Head of caudate nucleus (tissue), 42 donors: ENCODE measurements at regions not wholly inside any gene's neighbourhood (a gene's known extent, or its start where the extent isn't known, plus 50 kb on each side); places are given as distances from the start of the nearest gene placed in this dataset.
"Not testable (repeated sequence)": the region's sequence is repeated elsewhere in the genome, so short reads cannot be mapped to it uniquely, and the experiment has no call there.

Source experiments
- DNase-seq, 42 donors: peaks; one replicate each; pipeline versions ENCODE4 v3.0.0 to v3.0.0-alpha.2; 2020 to 2021; ENCODE audit warnings: mixed read lengths in 7 of 42
- intact Hi-C: fragments of 100-400 bp; cut with DNase I; formaldehyde crosslinking; loops from one replicate; pipeline ENCODE4 v1.15.0; 2022

DNA sequence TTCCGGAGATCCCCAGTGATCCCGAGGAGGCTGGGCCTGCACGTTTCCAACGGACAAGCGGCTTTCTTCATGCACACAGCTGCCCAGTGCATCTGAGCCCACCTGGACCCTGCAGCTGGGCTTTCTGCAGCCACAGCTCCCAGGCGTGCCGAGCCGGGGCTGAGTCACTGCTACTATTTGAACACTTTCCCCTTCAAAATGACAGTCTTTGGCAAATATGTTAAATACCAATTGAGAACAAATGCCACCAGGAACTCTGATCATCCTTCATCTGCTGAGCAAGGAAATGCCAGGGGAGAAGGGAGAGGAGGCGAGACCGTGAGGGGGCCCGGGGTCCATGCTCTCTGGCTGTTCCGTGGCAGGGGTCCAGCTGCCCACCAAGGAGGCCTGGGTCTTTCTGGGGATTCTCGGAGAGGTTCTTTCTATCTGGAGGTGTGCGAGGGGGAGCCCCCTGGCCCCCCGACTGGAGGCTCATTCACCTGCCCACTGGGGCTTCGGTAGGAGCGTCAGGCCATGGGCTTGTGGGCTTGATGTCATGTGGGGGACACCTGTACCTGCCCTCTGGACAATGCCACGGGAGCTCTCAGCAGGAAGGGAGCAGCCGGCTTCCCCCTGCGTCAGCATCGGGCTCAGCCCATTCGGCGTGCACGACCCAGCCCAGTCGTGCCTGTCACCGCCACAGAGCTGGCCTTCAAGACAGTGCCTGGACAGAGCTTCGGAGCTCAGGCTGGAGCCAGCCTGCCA is 159.6 kb downstream of the CTTN start:
- peak in 1 of 42 donors; percentile 29 for DNase-seq
- intact Hi-C loops = no loop called here

DNA sequence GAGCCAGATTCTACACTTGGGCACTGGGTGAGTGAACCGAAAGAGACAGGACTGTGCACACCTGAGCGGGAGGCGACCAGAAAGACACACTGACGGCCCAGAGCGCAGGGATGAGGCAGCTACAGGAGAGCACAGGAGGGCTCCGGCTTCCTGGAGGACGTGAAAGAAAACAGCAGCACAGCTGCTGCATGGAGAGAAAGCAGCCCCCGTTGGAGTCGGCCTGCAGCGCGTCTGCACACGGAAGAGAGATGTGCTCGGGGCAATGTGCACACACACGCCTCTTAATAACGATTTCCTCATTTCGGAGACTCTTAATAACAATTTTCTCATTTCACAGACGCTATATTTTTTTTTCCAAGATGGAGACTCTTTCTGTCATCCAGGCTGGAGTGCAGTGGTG is 160.4 kb downstream of the CTTN start:
- intact Hi-C loops = no loop called here
- no peak for DNase-seq

DNA sequence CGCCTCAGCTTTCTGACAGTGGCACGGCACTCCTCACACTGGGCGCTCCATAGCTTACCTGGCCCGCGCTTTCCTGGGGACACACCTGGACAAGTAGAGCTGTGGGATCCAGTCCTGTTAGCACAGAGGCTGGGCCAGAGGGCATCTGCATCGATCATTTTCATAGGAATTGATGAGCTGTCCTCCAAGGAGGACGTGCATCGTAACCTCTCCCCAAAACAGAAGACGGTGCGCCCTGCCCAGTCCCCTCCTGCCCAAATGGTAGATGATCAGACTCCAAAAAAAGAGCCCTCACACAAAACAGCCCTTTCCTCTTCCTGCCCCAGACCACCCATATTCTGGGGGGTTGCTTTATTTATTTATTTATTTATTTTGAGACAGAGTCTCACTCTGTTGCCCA is 161.2 kb downstream of the CTTN start:
- DNase-seq = no peak
- intact Hi-C loops = no loop called here

DNA sequence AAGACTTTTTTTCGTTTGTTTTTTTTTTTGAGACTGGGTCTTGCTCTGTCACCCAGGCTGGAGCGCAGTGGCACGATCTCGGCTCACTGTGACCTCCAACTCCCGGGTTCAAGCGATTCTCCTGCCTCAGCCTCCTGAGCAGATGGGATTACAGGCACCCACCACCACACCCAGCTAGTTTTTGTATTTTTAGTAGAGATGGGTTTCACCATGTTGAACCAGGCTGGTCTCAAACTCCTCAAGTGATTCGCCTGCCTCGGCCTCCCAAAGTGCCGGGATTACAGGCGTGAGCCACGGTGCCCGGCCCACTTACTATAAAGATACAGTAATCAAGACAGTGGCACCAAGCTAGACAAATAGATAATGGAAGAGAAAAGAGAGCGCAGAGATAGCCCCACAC is 162.3 kb downstream of the CTTN start:
- intact Hi-C loops, DNase-seq: not testable (repeated sequence)

DNA sequence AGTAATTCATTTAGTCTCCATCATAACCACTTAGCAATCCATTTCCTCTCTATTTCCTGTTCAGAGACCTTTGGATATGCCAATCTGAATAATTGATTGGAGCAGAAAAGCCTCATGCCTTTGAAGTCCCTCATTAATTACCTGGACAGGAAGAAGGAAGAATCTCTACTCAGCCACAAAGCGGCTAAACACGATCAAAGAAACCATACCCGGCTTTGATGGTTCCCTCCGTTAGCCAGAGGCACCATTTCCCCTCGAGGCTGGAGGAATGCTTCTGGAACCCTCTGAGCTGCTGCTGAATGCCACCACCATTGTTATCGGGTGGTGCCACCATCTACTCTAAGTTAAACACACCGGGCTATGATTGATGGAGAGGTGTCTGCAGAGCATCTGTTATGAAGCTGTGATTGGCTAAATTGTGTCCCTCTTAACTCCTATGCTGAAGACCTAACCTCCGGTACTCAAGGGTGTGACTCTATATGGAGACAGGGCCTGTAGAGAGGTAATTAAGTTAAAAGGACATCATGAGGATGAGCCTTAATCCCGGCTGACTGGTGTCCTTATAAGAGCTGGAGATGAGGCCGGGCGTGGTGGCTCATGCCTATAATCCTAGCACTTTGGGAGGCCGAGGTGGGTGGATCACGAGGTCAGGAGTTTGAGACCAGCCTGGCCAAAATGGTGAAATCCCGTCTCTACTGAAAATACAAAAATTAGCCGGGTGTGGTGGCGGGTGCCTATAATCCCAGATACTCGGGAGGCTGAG is 168.6 kb downstream of the CTTN start:
- intact Hi-C loops = no loop called here
- DNase-seq = no peak

DNA sequence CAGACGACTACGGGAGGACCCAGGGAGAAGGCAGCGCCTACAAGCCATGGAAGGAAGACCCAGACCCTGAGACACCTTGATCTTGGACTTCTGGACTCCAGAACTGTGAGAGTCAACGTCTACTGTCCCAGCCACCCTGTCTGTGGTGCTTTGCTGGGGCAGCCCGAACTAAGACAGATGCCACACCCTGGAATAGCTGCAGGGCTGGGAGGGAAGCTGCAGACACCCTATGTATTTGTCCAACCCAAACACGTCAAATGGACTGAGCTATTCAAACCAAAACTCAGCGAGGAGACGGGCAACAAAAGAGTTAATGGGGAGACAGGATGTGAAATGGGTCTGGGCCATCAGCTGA is 169.3 kb downstream of the CTTN start:
- no peak for DNase-seq
- intact Hi-C loops = no loop called here

DNA sequence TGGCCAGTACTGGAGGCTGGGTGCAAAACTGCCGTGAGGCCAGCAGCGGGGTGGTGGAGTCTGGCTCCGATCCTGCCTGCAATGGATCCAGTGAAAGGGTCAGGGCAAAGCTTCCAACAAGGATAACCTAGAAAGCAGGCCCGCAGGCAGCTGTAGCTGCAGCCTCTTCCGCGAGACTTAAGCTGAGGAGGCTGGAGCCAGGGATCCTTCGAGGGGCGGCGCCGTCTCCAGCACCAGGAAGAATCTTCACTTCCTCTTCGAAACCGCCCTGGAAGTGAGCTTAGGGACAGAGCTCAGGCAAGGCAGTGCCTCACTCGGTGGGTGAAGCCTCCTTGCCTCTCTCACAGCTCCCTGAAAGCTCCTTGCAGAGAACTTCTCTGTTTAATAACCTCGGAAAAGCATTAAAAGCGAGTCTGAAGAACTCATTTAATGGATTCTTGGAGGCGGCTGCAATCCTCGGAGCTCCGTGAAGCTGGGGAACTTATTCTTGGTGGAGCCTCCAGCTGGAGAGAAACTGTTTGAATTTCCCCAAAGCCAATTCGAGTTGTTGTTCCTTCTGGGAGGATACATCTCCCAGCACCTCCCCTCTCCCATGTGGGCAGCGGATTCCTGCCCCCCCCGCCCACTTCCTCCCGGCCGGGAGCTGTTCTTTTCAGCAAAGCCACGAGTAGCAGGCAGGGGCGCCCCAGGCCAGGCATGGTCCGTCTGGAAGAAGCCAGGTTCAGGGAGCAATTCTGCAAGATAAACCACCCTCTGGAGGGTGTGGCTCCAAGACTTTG is 169.9 kb downstream of the CTTN start:
- DNase-seq = peak in 39 of 42 donors; percentile 17 to 74 (median 43)
- intact Hi-C loops = no loop called here

DNA sequence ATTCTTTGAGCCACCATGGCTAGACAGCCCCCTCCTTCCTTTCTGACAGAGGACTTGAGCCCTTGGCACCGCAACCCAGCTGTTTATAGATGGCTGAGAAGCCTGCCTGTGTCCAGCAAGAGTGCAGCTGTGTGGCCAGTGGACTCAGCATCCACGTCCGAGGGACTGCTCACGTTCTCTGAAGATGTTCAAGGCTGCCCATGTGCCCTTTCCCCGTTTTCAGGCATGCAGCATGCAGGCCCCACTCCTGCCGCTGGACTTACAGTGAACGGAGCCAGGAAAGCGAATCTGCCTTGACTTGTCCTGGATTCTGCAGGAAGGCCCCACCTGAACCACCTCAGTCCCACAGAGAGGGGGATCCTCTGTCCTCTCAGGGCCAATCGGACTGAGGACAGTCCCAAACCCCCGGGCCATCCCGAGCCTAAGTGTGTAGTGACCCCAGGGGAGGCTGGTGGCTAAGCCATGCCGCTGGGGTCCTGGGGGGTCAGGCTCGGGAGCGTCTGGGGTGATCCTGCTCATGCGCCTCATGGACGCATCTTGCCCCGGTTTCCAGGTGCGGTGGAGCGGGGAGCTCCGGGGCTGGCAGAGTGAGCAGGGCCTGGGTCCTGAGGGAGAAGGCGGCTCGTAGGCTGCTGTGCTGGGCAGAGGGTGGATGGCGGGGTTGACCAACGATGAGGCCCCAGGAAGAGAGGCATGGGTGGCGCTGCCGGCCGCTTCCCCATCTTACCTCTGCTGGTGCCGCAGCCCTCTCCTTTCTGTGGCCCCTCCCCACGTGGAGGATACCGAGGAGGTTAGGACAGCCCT is 170.7 kb downstream of the CTTN start:
- DNase-seq = no peak
- intact Hi-C loops = no loop called here

DNA sequence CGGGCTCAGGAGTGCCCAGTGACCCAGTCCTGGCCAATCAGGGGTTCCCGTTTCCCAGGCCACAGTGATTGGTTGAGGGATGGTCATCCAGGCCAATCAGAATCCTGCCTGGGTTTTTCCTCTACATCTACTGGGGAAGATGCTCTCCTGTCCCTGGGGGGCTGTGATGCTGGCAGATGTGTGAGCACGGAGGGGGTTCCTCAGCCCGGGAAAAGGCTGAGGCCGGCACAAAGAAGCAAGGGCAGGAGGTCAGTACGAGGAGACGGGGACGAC is 171.2 kb downstream of the CTTN start:
- intact Hi-C loops = no loop called here
- DNase-seq = no peak

DNA sequence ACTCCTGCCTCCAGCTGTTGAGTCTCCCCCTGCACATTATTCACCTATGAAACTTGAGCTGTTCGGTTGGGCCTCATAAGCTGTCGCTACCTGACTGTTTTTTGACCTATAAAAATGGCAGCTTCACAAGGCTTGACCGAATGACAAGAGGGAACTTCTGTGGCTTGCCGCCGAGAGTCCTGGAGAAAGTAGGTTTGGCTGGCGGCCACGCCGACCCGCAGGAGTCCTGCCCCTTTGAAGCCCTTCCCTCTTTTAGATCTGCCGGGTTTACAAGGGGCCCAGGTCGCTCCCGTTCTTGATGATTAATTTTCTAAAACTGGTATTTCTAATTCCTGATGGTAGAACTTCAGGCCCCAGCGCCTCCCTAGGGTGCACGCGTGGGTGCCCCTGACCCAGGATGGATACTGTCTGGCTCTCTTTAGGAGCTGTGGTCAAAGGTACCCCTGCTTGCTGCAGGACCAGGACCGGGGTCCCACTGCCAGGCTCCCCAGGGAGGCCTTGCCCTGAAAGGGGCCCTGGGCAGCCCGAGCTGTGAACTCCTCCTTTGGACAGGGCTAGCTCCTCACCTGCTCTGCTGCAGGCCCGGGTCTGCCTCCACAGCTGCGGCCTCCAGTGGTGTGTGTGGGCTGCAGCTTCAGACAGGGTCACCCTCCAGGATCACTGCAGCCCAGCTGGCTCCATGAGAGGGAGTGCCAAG is 171.8 kb downstream of the CTTN start:
- intact Hi-C loops = no loop called here
- DNase-seq = no peak

DNA sequence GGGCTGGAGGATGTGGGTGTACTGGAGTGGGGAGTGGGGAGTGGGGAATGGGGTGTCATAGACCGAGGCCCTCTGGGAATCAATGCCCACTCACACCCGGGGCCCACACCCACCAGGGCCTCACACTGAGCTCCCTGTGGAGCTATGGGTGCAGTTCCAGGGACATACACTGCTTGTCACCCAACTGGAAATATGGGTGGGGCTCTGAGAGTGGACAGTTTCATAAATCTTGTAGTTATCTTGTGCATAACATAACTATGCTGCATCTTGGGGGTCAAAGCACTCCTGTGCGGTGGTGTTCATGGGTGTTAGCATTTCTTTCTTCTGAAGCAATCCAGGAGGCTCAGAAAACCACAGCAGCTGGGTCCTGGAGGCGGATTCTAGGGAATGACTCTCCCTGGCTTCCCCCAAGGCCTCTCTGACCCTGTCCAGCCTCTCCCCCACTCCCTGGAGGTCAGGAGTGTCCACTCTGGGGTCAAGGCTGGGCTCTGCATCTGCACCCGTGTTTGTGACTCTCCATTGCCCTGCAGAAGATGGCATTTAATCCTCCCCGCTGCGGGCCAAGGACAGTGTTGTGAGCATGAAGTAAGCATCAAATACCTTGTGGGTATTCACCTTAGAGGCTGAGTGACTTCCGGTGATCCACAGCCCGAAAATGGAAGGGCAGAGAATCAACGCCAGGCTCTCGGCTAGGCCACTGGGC is 172.5 kb downstream of the CTTN start:
- DNase-seq = no peak
- intact Hi-C loops = no loop called here

DNA sequence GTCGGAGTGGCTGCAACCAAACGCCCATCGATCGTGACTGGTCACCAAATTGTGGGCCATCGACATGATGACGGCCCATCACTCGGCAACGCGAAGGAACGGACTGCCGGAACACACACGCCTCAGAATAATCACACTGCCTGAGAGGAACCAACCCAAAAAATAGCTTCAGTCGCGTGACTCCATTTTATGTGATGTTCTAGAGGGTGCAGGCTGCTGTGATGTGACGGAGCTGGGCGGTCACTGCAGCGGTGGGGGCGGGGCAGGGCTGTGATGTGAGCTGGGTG is 174.6 kb downstream of the CTTN start:
- intact Hi-C loops = no loop called here
- DNase-seq = no peak

DNA sequence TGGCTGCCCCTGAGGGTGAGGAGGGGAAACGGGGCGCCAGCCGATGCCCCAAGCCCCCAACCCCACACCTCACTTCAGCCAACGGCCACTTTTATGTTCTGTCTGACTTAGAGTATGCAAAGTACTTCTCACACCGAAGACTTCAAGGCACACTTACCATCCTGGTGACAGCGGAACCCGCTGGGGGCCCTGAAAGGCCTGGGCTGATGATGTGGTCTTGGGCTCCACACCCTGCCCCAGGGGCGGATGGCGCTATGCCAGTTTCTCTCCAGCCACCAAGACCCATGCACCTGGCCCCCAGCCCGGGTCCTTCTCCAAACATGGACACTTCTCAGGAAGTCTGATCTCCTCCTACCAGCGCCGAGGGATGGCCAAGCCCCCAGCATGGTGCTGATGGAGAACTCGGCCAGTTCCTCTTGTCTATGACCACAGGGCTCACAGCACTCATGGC is 175.4 kb downstream of the CTTN start:
- DNase-seq = no peak
- intact Hi-C loops = no loop called here

DNA sequence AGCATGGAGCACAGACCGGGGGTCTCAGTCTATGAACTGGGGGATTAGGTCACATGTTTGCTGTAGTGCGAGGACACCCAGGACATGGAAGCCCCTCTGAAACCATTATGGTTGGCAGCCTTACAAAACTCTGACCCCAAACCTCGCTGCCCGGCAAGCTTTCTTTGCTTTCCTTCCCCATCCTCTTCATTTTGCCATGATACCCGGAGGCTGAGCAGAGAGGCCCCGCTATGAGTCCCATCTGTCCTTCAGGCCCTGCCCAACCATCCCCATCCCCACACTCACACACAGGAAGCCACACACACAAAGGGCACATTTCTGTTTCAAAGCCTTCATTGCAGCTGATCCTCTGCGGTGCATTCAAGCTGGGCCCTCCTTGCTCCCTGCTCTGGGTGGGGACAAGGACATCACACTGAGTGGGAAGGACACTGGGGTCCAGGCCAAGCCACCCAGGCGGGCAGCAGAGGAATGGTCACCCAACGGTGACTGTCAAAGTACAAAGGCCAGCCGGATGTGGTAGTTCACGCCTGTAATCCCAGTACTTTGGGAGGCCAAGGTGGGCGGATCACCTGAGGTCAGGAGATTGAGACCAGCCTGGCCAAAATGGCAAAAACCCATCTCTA is 176.5 kb downstream of the CTTN start:
- DNase-seq = peak in 3 of 42 donors; percentile 2 to 17 (median 11)
- intact Hi-C loops = no loop called here

DNA sequence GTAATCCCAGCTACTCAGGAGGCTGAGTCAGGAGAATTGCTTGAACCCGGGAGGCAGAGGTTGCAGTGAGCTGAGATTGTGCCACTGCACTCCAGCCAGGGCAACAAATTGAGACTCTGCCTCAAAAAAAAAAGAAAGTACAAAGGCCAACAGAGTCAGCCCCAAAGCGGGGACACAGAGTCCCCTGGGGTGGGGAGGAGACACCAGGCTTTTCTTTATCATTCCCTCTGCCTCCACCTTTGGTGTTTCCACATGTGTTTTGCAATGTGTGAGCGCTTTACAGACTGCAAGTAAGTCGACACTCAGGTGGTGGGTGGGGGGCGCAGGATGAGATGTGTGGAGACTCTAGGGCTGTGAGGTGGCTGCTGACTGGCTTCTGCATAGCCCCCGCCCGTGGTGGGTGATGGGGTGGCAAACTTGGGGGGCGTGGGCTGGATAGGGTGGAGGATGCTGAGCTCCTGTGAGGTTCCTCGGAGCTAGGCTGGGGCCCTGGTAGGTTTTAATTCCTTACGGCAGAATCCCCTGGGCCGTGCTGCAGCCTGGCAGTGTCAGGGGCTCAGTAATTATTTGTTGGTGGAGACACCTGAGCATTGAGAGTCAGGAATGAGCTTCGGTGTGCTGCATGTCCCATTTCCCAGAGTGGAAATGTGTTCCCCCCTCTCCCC is 177.2 kb downstream of the CTTN start:
- peak in 2 of 42 donors; percentile 9 to 17 for DNase-seq
- intact Hi-C loops = no loop called here

DNA sequence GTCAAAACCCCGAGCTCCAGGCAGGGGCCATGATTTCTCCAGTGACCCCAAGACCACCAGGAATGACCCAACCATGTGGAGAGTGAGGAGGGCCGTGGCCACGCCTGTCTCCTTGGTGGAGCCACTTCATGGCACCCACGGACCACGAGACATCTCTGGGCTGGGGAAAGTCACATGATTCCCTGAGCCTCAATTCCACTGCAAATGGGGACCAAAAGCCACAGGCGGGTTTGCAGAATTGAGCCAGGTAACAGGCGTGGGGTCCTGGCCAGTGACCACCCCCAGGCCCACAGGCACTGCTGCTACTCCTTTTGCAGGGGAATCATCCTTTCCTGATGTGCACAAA is 178.9 kb downstream of the CTTN start:
- DNase-seq = no peak
- intact Hi-C loops = no loop called here

DNA sequence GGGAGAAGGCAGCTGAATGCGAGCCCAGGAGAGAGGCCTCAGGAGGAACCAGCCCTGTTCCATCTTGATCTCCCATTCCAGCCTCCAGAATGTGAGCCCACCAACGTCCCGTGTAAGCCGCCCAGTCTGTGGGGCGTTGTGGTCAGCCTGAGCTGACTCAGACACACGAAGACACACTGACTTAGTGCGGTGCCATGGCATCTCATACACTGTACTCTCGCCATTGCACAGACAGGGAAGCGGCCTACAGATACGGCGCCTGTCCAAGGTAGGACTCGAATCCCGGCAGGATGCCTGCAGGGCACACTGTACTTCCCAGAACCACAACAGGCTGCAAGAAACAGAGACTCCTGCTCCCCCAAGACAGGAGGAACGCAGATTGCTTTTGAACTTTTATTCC is 179.6 kb downstream of the CTTN start:
- intact Hi-C loops = no loop called here
- DNase-seq = no peak

DNA sequence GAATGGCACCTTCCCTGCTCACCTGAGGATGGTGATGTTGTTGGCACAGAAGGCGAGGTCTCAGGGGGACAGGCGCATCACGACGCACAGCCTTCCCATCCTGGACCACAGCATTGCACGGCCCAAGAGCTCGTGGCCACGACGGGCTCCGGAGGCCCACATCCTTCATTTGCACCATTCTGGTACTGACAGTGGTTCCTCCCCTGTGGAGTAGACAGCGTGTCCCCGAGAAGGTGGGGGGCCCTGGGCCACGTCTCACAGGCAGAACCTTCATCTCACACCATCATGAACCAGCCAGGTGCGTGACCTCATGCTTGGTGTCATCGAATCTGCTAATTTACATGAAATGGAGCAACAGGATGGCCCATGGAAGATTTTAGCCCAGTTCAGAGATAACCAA is 180.0 kb downstream of the CTTN start:
- DNase-seq = no peak
- intact Hi-C loops = no loop called here
